IPS-18a (cell line): ENCODE measurements at regions not wholly inside any gene's neighbourhood (a gene's known extent, or its start where the extent isn't known, plus 50 kb on each side); places are given as distances from the start of the nearest gene placed in this dataset.

Experiments used
- H3K27ac ChIP-seq: one replicate; pipeline ENCODE4 v1.5.1; 2013; ENCODE audit warnings: low read length
- H3K27me3 ChIP-seq: one replicate; pipeline ENCODE4 v1.6.1; 2013; ENCODE audit warnings: mild to moderate bottlenecking, low read length; ENCODE audit not compliant: control insufficient read depth, insufficient read depth
- H3K36me3 ChIP-seq: one replicate; pipeline ENCODE4 v1.6.1; 2013; ENCODE audit warnings: low read depth, low read length; ENCODE audit not compliant: control insufficient read depth
- H3K4me1 ChIP-seq: one replicate; pipeline ENCODE4 v1.6.1; 2013; ENCODE audit warnings: low read depth, low read length; ENCODE audit not compliant: control insufficient read depth
- H3K4me3 ChIP-seq: one replicate; pipeline ENCODE4 v1.5.1; 2013; ENCODE audit warnings: low read length
- H3K9ac ChIP-seq: one replicate; pipeline ENCODE4 v1.6.1; 2013; ENCODE audit warnings: mild to moderate bottlenecking, low read length, moderate library complexity
- H3K9me3 ChIP-seq: one replicate; pipeline ENCODE4 v1.6.1; 2013; ENCODE audit warnings: low read depth, low read length; ENCODE audit not compliant: control insufficient read depth

- Histone ChIP-seq H3K27ac (no peak overlapping the region), H3K27me3 (no peaks in the 10 kb centered on the region), H3K9ac (no peak overlapping the region), H3K4me3 (no peak overlapping the region), H3K36me3 (no peaks in the 10 kb centered on the region), H3K9me3 (no peaks in the 10 kb centered on the region), H3K4me1 (no peaks in the 10 kb centered on the region)
These were observed 159.7 kb upstream of the BMP4 start for GRCh38 chr14:54116198-54116885.

- H3K9me3 ChIP-seq: no peaks in the 10 kb centered on the region
- no peaks in the 10 kb centered on the region for H3K36me3 ChIP-seq
- no peaks in the 10 kb centered on the region for H3K4me1 ChIP-seq
- H3K4me3 ChIP-seq: no peak overlapping the region
- no peaks in the 10 kb centered on the region for H3K27me3 ChIP-seq
- H3K9ac ChIP-seq: no peak overlapping the region
- no peak overlapping the region for H3K27ac ChIP-seq
These were observed 160.3 kb upstream of the BMP4 start for GRCh38 chr14:54116972-54117371.

GRCh38 chr14:54117396-54117795, 160.8 kb upstream of the BMP4 start:
- Histone ChIP-seq H3K4me1 (no peaks in the 10 kb centered on the region), H3K27me3 (no peaks in the 10 kb centered on the region), H3K9me3 (no peaks in the 10 kb centered on the region), H3K27ac (no peak overlapping the region), H3K4me3 (no peak overlapping the region), H3K36me3 (no peaks in the 10 kb centered on the region), H3K9ac (no peak overlapping the region)

- H3K27me3 ChIP-seq: no peaks in the 10 kb centered on the region
- H3K4me1 ChIP-seq: no peaks in the 10 kb centered on the region
- H3K9me3 ChIP-seq: no peaks in the 10 kb centered on the region
- no peak overlapping the region for H3K27ac ChIP-seq
- H3K9ac ChIP-seq: no peak overlapping the region
- no peak overlapping the region for H3K4me3 ChIP-seq
- H3K36me3 ChIP-seq: no peaks in the 10 kb centered on the region
These were observed 161.3 kb upstream of the BMP4 start for GRCh38 chr14:54117924-54118323.

GRCh38 chr14:54120260-54120659, 163.6 kb upstream of the BMP4 start:
- no peaks in the 10 kb centered on the region for H3K27me3 ChIP-seq
- no peak overlapping the region for H3K4me3 ChIP-seq

GRCh38 chr14:54121466-54122027, 164.9 kb upstream of the BMP4 start:
- H3K4me1 ChIP-seq: no peaks in the 10 kb centered on the region
- no peaks in the 10 kb centered on the region for H3K27me3 ChIP-seq
- H3K9ac ChIP-seq: no peak overlapping the region
- no peaks in the 10 kb centered on the region for H3K9me3 ChIP-seq
- H3K27ac ChIP-seq: no peak overlapping the region
- no peaks in the 10 kb centered on the region for H3K36me3 ChIP-seq
- no peak overlapping the region for H3K4me3 ChIP-seq

More at GRCh38 chr14:54120260-54120659, 163.6 kb upstream of the BMP4 start:
- Histone ChIP-seq H3K9ac (no peak overlapping the region), H3K36me3 (no peaks in the 10 kb centered on the region), H3K27ac (no peak overlapping the region), H3K9me3 (no peaks in the 10 kb centered on the region), H3K4me1 (no peaks in the 10 kb centered on the region)

- Histone ChIP-seq H3K9me3 (no peaks in the 10 kb centered on the region), H3K27ac (no peak overlapping the region), H3K36me3 (no peaks in the 10 kb centered on the region), H3K27me3 (no peaks in the 10 kb centered on the region), H3K4me3 (no peak overlapping the region), H3K4me1 (no peaks in the 10 kb centered on the region), H3K9ac (no peak overlapping the region)
These were observed 167.2 kb upstream of the BMP4 start for GRCh38 chr14:54123841-54124240.

- no peaks in the 10 kb centered on the region for H3K9me3 ChIP-seq
- H3K36me3 ChIP-seq: no peaks in the 10 kb centered on the region
- no peak overlapping the region for H3K27ac ChIP-seq
- H3K4me1 ChIP-seq: no peaks in the 10 kb centered on the region
- no peaks in the 10 kb centered on the region for H3K27me3 ChIP-seq
- no peak overlapping the region for H3K4me3 ChIP-seq
- no peak overlapping the region for H3K9ac ChIP-seq
These were observed 168.5 kb upstream of the BMP4 start for GRCh38 chr14:54125109-54125508.

- Histone ChIP-seq H3K4me3 (no peak overlapping the region), H3K9me3 (no peaks in the 10 kb centered on the region), H3K27ac (no peak overlapping the region), H3K4me1 (no peaks in the 10 kb centered on the region), H3K36me3 (no peaks in the 10 kb centered on the region), H3K27me3 (no peaks in the 10 kb centered on the region), H3K9ac (no peak overlapping the region)
These were observed 170.3 kb upstream of the BMP4 start for GRCh38 chr14:54126947-54127346.

GRCh38 chr14:54127526-54127925, 170.9 kb upstream of the BMP4 start:
- Histone ChIP-seq H3K9me3 (no peaks in the 10 kb centered on the region), H3K9ac (no peak overlapping the region), H3K36me3 (no peaks in the 10 kb centered on the region), H3K27me3 (no peaks in the 10 kb centered on the region), H3K27ac (no peak overlapping the region), H3K4me1 (no peaks in the 10 kb centered on the region), H3K4me3 (no peak overlapping the region)

- Histone ChIP-seq H3K36me3 (no peaks in the 10 kb centered on the region), H3K4me1 (no peaks in the 10 kb centered on the region), H3K27me3 (no peaks in the 10 kb centered on the region), H3K4me3 (no peak overlapping the region), H3K9ac (no peak overlapping the region), H3K27ac (no peak overlapping the region), H3K9me3 (no peaks in the 10 kb centered on the region)
These were observed 173.4 kb upstream of the BMP4 start for GRCh38 chr14:54129850-54130640.
